Brain microvascular endothelial cell (primary cell): ENCODE measurements at regions not wholly inside any gene's neighbourhood (a gene's known extent, or its start where the extent isn't known, plus 50 kb on each side); places are given as distances from the start of the nearest gene placed in this dataset.

Source experiments
- DNase-seq: peaks from one replicate; pipeline ENCODE4 v3.0.0-alpha.2; 2020
- H3K27ac ChIP-seq: fragments of 250-450 bp; sonication (Bioruptor Pico); 2 replicates; pipeline ENCODE4 v1.5.1; 2020; ENCODE audit warnings: mild to moderate bottlenecking, moderate library complexity
- H3K27me3 ChIP-seq: fragments of 250-450 bp; sonication (Bioruptor Pico); replicated peaks from 2 replicates; pipeline ENCODE4 v1.5.1; 2020; ENCODE audit warnings: mild to moderate bottlenecking
- H3K36me3 ChIP-seq: fragments of 250-450 bp; sonication (Bioruptor Pico); replicated peaks from 2 replicates; pipeline ENCODE4 v1.5.1; 2020; ENCODE audit warnings: mild to moderate bottlenecking
- H3K4me3 ChIP-seq: 2 replicates; pipeline ENCODE4 v1.5.1; 2011; ENCODE audit warnings: low read depth, mild to moderate bottlenecking, control low read depth, low read length, moderate library complexity
- CTCF ChIP-seq: IDR thresholded peaks from 2 replicates; pipeline ENCODE4 v1.5.1; 2011; ENCODE audit warnings: low read depth, mild to moderate bottlenecking, moderate library complexity, low read length, control low read depth, inconsistent platforms; ENCODE audit errors: missing control alignments
- in situ Hi-C: cut with HindIII; loops from 2 replicates; pipeline ENCODE4 v1.10.0; 2017; ENCODE audit warnings: low sequenced_read_pairs, low pct_ligation_motif_present

GRCh38 chr6:146968041-146968760, 236.0 kb upstream of the STXBP5 start:
- peak; percentile 63 for DNase-seq
- no peaks in the 10 kb centered on the region for H3K36me3 ChIP-seq
- no peak for TF ChIP-seq CTCF
- H3K27ac ChIP-seq: no peak overlapping the region
- in situ Hi-C loops: no loop called here
- H3K27me3 ChIP-seq: no peaks in the 10 kb centered on the region
- H3K4me3 ChIP-seq: no peak overlapping the region

GRCh38 chr6:146972546-146972945, 231.7 kb upstream of the STXBP5 start:
- Histone ChIP-seq H3K27me3 (no peaks in the 10 kb centered on the region), H3K27ac (no peak overlapping the region), H3K4me3 (no peak overlapping the region), H3K36me3 (no peaks in the 10 kb centered on the region)
- in situ Hi-C loops: no loop called here
- no peak for TF ChIP-seq CTCF
- DNase-seq: no peak

GRCh38 chr6:146974351-146974750, 229.9 kb upstream of the STXBP5 start:
- Histone ChIP-seq H3K4me3 (no peak overlapping the region), H3K27me3 (no peaks in the 10 kb centered on the region), H3K27ac (no peak overlapping the region), H3K36me3 (no peaks in the 10 kb centered on the region)
- no peak for TF ChIP-seq CTCF
- no peak for DNase-seq
- in situ Hi-C loops: no loop called here

- in situ Hi-C loops: no loop called here
- no peak overlapping the region for H3K4me3 ChIP-seq
- H3K27ac ChIP-seq: no peak overlapping the region
- DNase-seq: no peak
- H3K27me3 ChIP-seq: no peaks in the 10 kb centered on the region
- no peaks in the 10 kb centered on the region for H3K36me3 ChIP-seq
- TF ChIP-seq CTCF: no peak
Observed at GRCh38 chr6:146975093-146975492, 229.1 kb upstream of the STXBP5 start.

GRCh38 chr6:146980900-146981329, 223.3 kb upstream of the STXBP5 start:
- H3K27me3 ChIP-seq: no peaks in the 10 kb centered on the region
- in situ Hi-C loops: no loop called here
- no peak overlapping the region for H3K4me3 ChIP-seq
- no peak for DNase-seq
- no peaks in the 10 kb centered on the region for H3K36me3 ChIP-seq
- TF ChIP-seq CTCF: no peak
- no peak overlapping the region for H3K27ac ChIP-seq

- Histone ChIP-seq H3K27ac (no peak overlapping the region), H3K27me3 (no peaks in the 10 kb centered on the region), H3K4me3 (no peak overlapping the region), H3K36me3 (no peaks in the 10 kb centered on the region)
- no peak for TF ChIP-seq CTCF
- in situ Hi-C loops: no loop called here
- no peak for DNase-seq
Observed at GRCh38 chr6:146981981-146982380, 222.2 kb upstream of the STXBP5 start.
